Activated gamma-delta T cell treated with Interleukin-2 at 50 U/mL for 16 hours (primary cell): ENCODE measurements at regions not wholly inside any gene's neighbourhood (a gene's known extent, or its start where the extent isn't known, plus 50 kb on each side); places are given as distances from the start of the nearest gene placed in this dataset.
"Not testable (repeated sequence)": the region's sequence is repeated elsewhere in the genome, so short reads cannot be mapped to it uniquely, and the experiment has no call there.

Experiments used
- DNase-seq: peaks from one replicate; pipeline ENCODE4 v3.0.0-alpha.2; 2020

- no peak for DNase-seq
These were observed 88.1 kb upstream of the STOX2 start for GRCh38 chr4:183816882-183817509.

GRCh38 chr4:183818591-183818990 lies 86.5 kb upstream of the STOX2 start:
- DNase-seq: not testable (repeated sequence)

GRCh38 chr4:183821076-183821853 lies 83.8 kb upstream of the STOX2 start:
- DNase-seq: no peak

DNA sequence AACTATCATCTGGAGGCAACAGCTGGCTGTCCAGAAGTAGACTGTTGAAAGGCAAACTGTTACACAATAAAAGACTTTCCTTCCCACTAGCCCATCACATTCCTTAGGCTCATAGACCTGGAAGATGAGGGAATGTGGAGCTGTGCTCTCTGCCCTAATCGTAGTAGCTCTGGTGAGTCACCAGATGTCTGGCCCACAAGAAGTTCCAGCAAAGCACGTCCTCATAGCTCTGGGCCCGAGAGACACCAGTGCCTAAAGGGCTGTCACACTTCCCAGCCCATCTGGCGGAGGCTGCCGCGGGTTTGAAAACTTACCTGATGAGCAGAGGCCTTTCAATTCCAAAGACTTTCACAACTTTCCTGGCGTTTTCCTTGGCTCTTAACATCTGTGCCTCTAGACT lies 81.7 kb upstream of the STOX2 start:
- no peak for DNase-seq

- DNase-seq: no peak
These were observed 79.8 kb upstream of the STOX2 start for GRCh38 chr4:183825346-183825745.

DNA sequence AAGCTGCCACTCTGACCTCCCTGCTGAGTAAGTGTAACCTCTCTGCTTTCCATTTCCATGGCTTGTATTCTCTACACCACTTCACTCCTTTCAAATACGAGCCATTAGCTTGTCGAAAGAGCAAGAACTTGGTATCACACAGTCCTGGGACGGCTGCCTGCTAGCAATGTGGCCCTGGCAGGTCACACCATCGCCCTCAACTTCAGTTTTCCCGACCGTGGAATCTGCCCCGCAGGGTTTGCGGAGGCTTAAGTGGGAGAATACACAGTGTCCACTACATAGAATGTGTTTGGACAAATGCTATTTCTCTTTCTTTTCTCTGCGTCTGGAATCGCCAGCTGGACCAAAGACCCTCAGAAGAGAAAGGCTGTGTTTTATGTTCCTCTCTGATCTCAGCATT lies 78.6 kb upstream of the STOX2 start:
- no peak for DNase-seq

- DNase-seq: no peak
These were observed 77.0 kb upstream of the STOX2 start for GRCh38 chr4:183828125-183828524.

DNA sequence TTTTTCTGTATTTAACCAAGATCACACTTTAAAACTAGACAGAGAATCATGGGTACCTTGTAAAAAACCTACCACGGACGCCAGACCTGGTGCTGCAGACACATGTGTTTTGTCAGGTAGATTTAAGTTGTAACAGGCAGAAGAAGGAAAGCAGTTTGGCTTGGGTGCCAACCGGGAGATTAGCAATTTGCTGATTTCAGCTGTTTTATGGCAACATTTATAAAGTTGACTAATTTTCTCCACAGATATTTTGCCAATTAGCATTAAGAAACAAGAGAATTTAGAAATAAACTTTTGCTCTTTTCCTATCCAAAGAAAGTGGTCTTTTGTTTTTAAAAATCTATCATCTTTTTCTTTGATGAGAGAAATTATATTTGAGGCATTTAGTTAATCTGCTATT lies 76.3 kb upstream of the STOX2 start:
- DNase-seq: no peak

DNA sequence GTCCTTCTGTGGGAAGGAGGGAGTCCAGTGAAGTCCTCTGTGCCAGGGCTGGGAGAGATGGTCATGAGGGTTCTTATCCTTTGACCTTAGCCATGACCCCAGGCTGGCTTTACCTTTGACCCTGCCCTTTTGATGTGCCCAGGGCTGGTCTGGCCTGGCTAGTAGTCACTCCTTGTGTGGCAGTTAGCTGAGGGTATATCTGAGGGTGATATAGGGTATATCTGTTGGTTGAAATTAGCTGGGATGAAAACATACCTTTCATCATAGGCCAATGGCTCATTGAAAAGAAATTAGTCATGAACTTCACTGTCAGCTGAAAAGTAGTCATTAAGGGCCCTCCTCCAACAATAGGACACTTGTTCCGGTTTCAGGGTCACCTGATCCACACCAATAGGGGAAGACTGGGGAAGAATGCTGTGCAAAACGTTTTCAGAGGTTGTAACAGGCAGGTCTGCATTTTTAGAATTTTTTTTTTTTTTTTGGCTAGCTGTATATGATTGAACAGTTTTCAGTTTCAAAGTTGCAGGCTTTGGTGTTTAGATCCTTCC lies 74.6 kb upstream of the STOX2 start:
- DNase-seq: no peak

GRCh38 chr4:183831026-183831446 lies 74.1 kb upstream of the STOX2 start:
- no peak for DNase-seq

DNA sequence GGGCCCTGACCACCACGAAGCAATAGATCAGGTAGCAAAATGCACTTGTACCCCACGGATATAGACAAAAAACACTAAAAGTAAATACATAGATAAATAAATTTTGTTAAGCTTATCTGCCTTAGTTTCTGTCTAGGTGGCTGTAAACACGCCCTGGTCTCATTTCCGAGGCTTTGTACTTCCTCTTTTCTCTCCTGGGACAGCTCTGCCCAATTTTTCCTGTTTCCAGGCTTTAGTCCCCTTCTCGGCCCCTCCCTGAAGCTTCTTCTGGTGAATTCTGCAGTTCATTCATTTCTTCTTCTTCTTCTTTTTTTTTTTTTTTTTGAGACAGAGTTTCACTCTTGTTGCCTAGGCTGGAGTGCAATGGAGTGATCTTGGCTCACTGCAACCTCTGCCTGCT lies 73.4 kb upstream of the STOX2 start:
- DNase-seq: no peak

DNA sequence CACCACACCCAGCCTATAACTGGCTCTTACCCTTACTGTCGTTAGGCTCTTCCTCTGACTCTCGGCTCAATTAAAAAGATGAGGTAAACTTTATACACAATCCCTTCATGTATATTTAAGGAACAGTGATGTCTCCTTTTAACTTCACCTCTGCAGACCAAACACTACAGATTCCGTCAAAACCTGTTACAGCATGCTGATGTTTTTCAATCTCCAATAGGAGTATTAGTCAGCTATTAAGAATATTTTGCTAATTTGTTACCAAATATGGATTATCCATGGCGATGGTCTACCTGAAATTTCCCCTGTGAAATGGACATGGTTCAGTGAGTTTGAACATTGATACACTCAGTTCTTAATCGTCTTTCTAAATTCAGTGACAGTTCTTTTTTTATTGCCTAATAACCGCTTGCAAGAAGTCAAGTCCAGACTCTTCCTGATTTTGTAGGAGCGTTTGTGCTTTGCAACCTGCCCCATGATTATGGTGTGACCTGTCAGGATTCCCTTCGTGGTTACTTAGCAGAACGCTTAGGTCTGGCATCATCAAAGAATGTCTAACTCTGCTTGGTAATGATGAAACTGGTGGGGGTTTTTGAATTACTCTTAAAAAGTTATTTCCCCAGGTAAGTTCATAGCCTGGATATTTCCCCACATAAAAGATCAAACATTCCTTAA lies 72.2 kb upstream of the STOX2 start:
- no peak for DNase-seq

GRCh38 chr4:183834252-183834651 lies 70.9 kb upstream of the STOX2 start:
- DNase-seq: no peak

DNA sequence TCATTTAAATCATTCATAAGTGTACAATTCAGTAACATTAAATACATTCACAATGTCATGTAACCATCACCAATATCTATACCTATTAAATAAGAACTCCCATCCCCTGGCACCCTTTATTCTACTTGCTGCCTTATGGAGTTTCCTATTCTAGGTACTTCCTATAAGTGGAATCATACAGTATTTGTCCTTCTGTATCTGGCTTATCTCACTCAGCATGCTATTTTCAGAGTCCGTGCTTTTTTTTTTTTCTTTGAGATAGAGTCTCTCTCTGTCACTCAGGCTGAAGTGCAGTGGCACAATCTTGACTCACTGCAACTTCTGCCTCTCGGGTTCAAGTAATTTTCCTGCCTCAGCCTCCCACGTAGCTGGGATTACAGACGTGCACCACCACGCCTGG lies 67.9 kb upstream of the STOX2 start:
- DNase-seq: no peak

DNA sequence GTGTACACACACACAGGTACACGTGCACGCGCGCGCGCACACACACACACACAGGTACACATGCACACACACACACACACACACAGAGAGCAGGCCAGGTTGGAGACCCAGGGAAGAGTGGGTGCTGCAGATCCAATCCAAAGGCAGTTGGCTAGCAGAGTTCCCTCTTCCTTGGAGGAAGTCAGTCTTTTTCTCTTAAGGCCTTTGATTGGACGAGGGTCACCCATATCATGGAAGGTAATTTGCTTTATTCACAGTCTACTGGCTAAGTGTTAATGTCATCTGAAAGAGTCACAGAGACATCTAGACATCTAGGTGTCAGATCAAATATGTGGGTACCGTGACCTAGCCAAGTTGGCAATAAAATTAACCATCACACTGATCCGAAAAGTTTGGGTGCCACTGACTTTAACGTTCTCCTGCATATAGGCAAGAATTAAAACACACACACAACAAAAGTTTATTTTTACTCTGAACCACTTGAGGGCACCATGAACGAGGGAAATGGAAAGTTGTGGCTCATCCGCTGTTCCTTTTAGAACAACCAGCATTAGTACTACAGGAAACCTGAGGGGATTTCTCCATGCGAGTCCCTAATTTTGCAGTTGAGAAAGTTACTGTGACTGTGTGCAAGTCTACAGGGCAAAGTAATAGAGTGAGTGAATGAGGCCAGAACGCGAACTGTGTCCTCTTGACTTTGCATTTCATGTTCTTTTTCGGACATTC lies 66.0 kb upstream of the STOX2 start:
- no peak for DNase-seq

DNA sequence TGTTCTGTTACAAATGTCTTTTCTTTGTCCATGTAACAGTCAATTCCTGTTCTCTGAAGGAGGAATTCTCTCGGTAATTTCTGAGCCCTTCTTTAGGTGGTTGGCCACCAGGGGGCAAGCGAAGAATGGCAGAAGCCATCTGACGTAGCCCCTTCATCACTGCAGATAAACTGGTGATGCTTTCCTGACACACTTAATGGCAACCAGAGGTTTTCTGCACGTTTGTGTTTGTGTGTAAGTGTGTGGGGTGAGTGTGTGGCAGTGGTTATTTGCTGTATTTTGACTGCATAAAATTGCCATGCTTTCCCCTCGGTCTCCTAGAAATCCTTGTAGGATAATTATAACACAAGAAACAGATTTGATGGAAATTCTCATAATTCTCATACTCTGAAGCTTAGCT lies 64.8 kb upstream of the STOX2 start:
- DNase-seq: peak; percentile 59

- DNase-seq: no peak
These were observed 64.1 kb upstream of the STOX2 start for GRCh38 chr4:183841001-183841400.

GRCh38 chr4:183842129-183842528 lies 63.0 kb upstream of the STOX2 start:
- no peak for DNase-seq

GRCh38 chr4:183843248-183843671 lies 61.8 kb upstream of the STOX2 start:
- DNase-seq: no peak

DNA sequence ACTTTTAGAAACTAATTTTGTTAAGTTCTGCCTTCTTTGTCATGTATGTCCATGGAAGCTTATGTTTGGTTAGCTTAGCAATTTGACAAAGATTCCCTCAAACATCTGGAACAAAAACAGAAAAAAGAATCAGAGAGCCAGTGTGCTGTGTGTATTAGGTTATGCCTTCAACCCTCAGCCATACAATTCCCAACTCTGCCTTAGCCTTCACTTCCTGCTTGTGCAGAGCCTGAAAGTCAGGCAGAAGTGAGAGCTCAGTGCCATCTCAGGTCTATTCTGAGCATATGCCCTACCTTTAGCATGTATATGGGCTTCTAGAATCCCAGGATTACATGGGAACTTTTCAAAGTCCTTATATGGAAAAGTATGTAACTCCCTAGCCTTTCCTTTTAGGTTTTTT lies 58.2 kb upstream of the STOX2 start:
- no peak for DNase-seq

DNA sequence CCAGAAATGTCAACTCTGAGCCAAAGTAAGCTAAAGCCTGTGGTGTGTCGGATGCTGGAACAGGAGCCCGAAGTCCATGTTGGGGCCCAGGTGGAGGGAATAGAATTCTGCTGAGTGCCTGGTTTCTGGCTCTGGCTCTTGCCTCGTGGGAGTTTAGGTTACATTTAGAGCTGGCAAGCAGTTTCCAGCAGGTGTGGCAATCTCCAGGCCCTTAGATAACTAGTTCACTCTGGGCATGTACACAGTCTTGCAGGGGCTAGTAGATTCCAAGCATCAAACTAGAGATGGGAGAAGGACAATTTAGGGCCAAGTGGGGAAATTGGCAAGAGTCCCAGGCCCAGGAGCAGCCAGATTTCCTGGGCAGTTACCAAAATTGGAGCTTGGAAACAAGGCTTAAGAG lies 56.3 kb upstream of the STOX2 start:
- no peak for DNase-seq

- no peak for DNase-seq
These were observed 52.1 kb upstream of the STOX2 start for GRCh38 chr4:183852910-183853547.

- DNase-seq: no peak
These were observed 51.6 kb upstream of the STOX2 start for GRCh38 chr4:183853548-183853940.
